GM23248 (cell line): ENCODE measurements at regions not wholly inside any gene's neighbourhood (a gene's known extent, or its start where the extent isn't known, plus 50 kb on each side); places are given as distances from the start of the nearest gene placed in this dataset.

Source experiments
- DNase-seq: peaks from one replicate; pipeline ENCODE4 v3.0.0-alpha.2; 2015
- H2AFZ ChIP-seq: fragments of 200-600 bp; sonication (generic); 2 replicates; pipeline ENCODE4 v1.6.1; 2016; ENCODE audit warnings: antibody characterized with exemption
- H3F3A ChIP-seq: fragments of 200-600 bp; sonication (generic); 2 replicates; pipeline ENCODE4 v1.6.1; 2016; ENCODE audit warnings: mild to moderate bottlenecking, antibody characterized with exemption, mixed run types; ENCODE audit not compliant: insufficient read depth
- H3K27ac ChIP-seq: fragments of 200-600 bp; sonication (generic); 2 replicates; pipeline ENCODE4 v1.5.1; 2016; ENCODE audit warnings: mild to moderate bottlenecking
- H3K27me3 ChIP-seq: fragments of 200-600 bp; sonication (generic); replicated peaks from 2 replicates; pipeline ENCODE4 v1.6.1; 2016; ENCODE audit warnings: mild to moderate bottlenecking; ENCODE audit not compliant: insufficient read depth
- H3K36me3 ChIP-seq: fragments of 200-600 bp; sonication (generic); 2 replicates; pipeline ENCODE4 v1.6.1; 2016; ENCODE audit warnings: low read depth, mild to moderate bottlenecking
- H3K4me1 ChIP-seq: fragments of 200-600 bp; sonication (generic); 2 replicates; pipeline ENCODE4 v1.6.1; 2016; ENCODE audit warnings: mild to moderate bottlenecking; ENCODE audit not compliant: insufficient read depth
- H3K4me2 ChIP-seq: fragments of 200-600 bp; sonication (generic); one replicate; pipeline ENCODE4 v1.6.1; 2016; ENCODE audit warnings: mild to moderate bottlenecking; ENCODE audit not compliant: unreplicated experiment
- H3K4me3 ChIP-seq: fragments of 200-600 bp; sonication (generic); 2 replicates; pipeline ENCODE4 v1.5.1; 2016; ENCODE audit warnings: mild to moderate bottlenecking
- H3K79me2 ChIP-seq: fragments of 200-600 bp; sonication (generic); 2 replicates; pipeline ENCODE4 v1.6.1; 2016; ENCODE audit warnings: mild to moderate bottlenecking; ENCODE audit not compliant: insufficient read depth
- H3K9ac ChIP-seq: fragments of 200-600 bp; sonication (generic); 2 replicates; pipeline ENCODE4 v1.6.1; 2016; ENCODE audit warnings: mild to moderate bottlenecking
- H3K9me2 ChIP-seq: fragments of 200-600 bp; sonication (generic); 2 replicates; pipeline ENCODE4 v1.6.1; 2016; ENCODE audit warnings: mixed run types, mild to moderate bottlenecking, moderate library complexity; ENCODE audit not compliant: insufficient read depth
- H3K9me3 ChIP-seq: fragments of 200-600 bp; sonication (generic); one replicate; pipeline ENCODE4 v1.6.1; 2017; ENCODE audit warnings: low read depth
- H4K20me1 ChIP-seq: fragments of 200-600 bp; sonication (generic); 2 replicates; pipeline ENCODE4 v1.6.0; 2016; ENCODE audit not compliant: insufficient read depth
- EZH2 ChIP-seq: fragments of 200-600 bp; sonication (generic); IDR thresholded peaks from 2 replicates; pipeline ENCODE4 v1.6.1; 2018; ENCODE audit warnings: antibody characterized with exemption, mild to moderate bottlenecking; ENCODE audit not compliant: insufficient read depth, poor library complexity, severe bottlenecking
- EZH2phosphoT487 ChIP-seq: fragments of 200-600 bp; sonication (generic); IDR thresholded peaks from 2 replicates; pipeline ENCODE4 v1.6.1; 2018; ENCODE audit warnings: antibody characterized with exemption, moderate library complexity, mild to moderate bottlenecking, low read depth; ENCODE audit not compliant: insufficient read depth
- WGBS, 2 experiments: methylation state at CpG; one replicate each; pipeline ENCODE4 v1.1.6; 2015 to 2017; ENCODE audit warnings: low lambda C conversion rate in 2 of 2, low coverage in 1 of 2; ENCODE audit errors: missing lambda C conversion rate in 2 of 2; 5-methylcytosine and 5-hydroxymethylcytosine counted together
- in situ Hi-C: fragments of 300-500 bp; cut with MboI; formaldehyde crosslinking; loops from 2 replicates; pipeline ENCODE4 v1.15.0; 2020

GRCh38 chr22:46029574-46030200 lies 52.7 kb upstream of the WNT7B start:
- Histone ChIP-seq H4K20me1 (no peaks in the 10 kb centered on the region), H3K4me2 (no peak overlapping the region), H3K79me2 (peaks cover 7% of the 10 kb centered on the region), H3K27ac (no peak overlapping the region), H3K4me1 (peaks cover 10% of the 10 kb centered on the region), H3K4me3 (no peak overlapping the region), H2AFZ (no peak overlapping the region), H3F3A (peaks cover 10% of the 10 kb centered on the region), H3K36me3 (no peaks in the 10 kb centered on the region), H3K9me3 (no peaks in the 10 kb centered on the region), H3K9me2 (no peaks in the 10 kb centered on the region), H3K27me3 (no peaks in the 10 kb centered on the region), H3K9ac (no peak overlapping the region)
- TF ChIP-seq EZH2: no peak
- TF ChIP-seq EZH2phosphoT487: no peak
- WGBS, 2 experiments: 80 to 84% methylated on average over 6 of the region's 6 CpGs
- DNase-seq: no peak
- in situ Hi-C loops: no loop called here

DNA sequence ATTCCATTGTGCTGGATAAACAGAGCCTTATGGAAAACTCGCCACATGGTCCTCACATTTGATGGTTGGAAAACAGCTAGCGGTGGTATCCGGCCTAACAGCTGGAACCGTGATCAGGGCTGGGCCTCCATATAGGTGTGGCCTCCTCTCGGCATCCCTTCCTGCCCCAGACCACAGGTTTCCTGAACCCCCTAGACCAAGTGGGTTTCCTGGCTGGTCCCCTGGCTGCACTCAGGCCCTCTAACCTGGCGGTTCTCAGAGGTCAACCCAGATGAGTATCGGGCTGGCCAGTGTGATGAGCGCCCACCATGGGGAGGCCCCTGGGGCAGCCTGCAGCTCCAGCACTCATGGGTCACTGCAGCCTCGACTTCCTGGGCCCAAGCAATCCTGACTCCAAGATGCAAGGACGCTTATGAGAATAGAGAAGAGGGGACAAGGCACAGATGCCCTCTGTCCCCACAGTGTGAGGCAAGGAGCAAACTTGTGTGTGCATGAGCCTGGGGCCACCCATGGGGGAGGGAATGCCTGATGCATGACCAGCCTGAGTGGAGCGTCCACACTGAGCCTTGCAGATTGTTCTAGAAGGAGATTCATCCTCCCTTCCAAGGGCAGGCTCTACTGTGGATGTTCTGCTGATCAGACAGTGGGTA lies 53.4 kb upstream of the WNT7B start:
- H3K9ac ChIP-seq: no peak overlapping the region
- no peaks in the 10 kb centered on the region for H3K27me3 ChIP-seq
- H4K20me1 ChIP-seq: no peaks in the 10 kb centered on the region
- H3K4me3 ChIP-seq: no peak overlapping the region
- no peak overlapping the region for H2AFZ ChIP-seq
- no peak overlapping the region for H3K27ac ChIP-seq
- H3K4me1 ChIP-seq: peaks cover 14% of the 10 kb centered on the region
- peaks cover 10% of the 10 kb centered on the region for H3F3A ChIP-seq
- no peak for DNase-seq
- in situ Hi-C loops: no loop called here
- no peaks in the 10 kb centered on the region for H3K36me3 ChIP-seq
- no peak overlapping the region for H3K4me2 ChIP-seq
- H3K9me2 ChIP-seq: no peaks in the 10 kb centered on the region
- 86 to 89% methylated on average over 11 of the region's 11 CpGs for WGBS, 2 experiments
- H3K79me2 ChIP-seq: peaks cover 14% of the 10 kb centered on the region
- H3K9me3 ChIP-seq: no peaks in the 10 kb centered on the region
- TF ChIP-seq EZH2: no peak
- TF ChIP-seq EZH2phosphoT487: no peak

DNA sequence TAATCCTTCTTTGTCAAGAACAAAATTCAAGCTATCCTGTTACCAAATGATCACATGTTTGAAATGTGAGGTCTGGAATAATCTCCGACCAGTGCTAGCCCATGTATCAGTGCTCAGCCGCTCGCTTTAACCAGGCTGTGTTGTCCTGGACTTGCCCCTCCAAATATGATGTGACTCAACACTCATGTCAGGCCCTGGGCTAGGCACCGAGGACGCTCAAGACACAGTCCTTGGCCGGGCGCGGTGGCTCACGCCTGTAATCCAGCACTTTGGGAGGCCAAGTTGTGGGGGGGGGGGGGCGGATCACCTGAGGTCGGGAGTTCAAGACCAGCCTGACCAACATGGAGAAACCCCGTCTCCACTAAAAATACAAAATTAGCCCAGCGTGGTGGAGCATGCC lies 54.1 kb upstream of the WNT7B start:
- Histone ChIP-seq H3K4me3 (no peak overlapping the region), H3K9me3 (no peaks in the 10 kb centered on the region), H3K9me2 (no peaks in the 10 kb centered on the region), H3K79me2 (peaks cover 14% of the 10 kb centered on the region), H3K4me1 (peaks cover 14% of the 10 kb centered on the region), H3K36me3 (no peaks in the 10 kb centered on the region), H4K20me1 (no peaks in the 10 kb centered on the region), H3K27me3 (no peaks in the 10 kb centered on the region), H3K4me2 (no peak overlapping the region), H2AFZ (no peak overlapping the region), H3K9ac (no peak overlapping the region), H3K27ac (no peak overlapping the region), H3F3A (peaks cover 10% of the 10 kb centered on the region)
- 87 to 90% methylated on average over 13 of the region's 13 CpGs for WGBS, 2 experiments
- TF ChIP-seq EZH2 (no peak), EZH2phosphoT487 (no peak)
- in situ Hi-C loops: no loop called here
- no peak for DNase-seq

GRCh38 chr22:46031557-46031956 lies 54.6 kb upstream of the WNT7B start:
- Histone ChIP-seq H3K4me1 (peaks cover 14% of the 10 kb centered on the region), H3K36me3 (no peaks in the 10 kb centered on the region), H3K27ac (no peak overlapping the region), H3K4me2 (no peak overlapping the region), H3K9ac (no peak overlapping the region), H3K27me3 (no peaks in the 10 kb centered on the region), H4K20me1 (no peaks in the 10 kb centered on the region), H3K4me3 (no peak overlapping the region), H2AFZ (no peak overlapping the region), H3K9me3 (no peaks in the 10 kb centered on the region), H3K9me2 (no peaks in the 10 kb centered on the region), H3F3A (peaks cover 10% of the 10 kb centered on the region), H3K79me2 (peaks cover 19% of the 10 kb centered on the region)
- TF ChIP-seq EZH2: no peak
- in situ Hi-C loops: no loop called here
- DNase-seq: no peak
- WGBS, 2 experiments: 96 to 100% methylated on average over 1 to 2 of the region's 2 CpGs
